ENCODE measurements at regions not wholly inside any gene's neighbourhood (a gene's known extent, or its start where the extent isn't known, plus 50 kb on each side); places are given as distances from the start of the nearest gene placed in this dataset.

DNA sequence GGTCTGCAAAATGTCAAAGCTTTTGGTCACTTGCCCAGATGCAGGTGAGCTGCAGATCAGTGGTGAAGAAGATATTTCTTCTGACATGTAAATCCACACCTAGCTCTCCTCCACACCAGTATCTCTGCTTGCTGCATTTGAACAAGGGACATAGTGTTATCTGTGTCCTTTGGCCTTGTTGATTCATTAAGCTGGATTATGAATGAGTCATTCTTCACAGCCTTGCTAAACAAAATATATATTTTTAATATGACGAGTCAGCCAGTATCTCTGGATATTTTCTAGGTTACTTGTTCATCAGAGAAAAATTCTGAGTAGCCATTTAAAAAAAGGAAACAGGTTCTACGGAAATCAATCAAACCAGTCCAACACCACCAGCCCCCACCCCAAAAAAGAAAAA is 190.6 kb upstream of the ADAMTS9 start:
- Mint-ChIP-seq H3K9me3 (ENCODE audit: unreplicated experiment) (no peaks in the 10 kb centered on the region), H3K4me3 (ENCODE audit: unreplicated experiment) (no peak overlapping the region), H3K36me3 (ENCODE audit: unreplicated experiment) (no peaks in the 10 kb centered on the region), H3K27ac (ENCODE audit: unreplicated experiment) (no peak overlapping the region), H3K27me3 (ENCODE audit: unreplicated experiment) (no peaks in the 10 kb centered on the region), H3K4me1 (ENCODE audit: unreplicated experiment) (no peaks in the 10 kb centered on the region)
- TF ChIP-seq, protein P1, sequence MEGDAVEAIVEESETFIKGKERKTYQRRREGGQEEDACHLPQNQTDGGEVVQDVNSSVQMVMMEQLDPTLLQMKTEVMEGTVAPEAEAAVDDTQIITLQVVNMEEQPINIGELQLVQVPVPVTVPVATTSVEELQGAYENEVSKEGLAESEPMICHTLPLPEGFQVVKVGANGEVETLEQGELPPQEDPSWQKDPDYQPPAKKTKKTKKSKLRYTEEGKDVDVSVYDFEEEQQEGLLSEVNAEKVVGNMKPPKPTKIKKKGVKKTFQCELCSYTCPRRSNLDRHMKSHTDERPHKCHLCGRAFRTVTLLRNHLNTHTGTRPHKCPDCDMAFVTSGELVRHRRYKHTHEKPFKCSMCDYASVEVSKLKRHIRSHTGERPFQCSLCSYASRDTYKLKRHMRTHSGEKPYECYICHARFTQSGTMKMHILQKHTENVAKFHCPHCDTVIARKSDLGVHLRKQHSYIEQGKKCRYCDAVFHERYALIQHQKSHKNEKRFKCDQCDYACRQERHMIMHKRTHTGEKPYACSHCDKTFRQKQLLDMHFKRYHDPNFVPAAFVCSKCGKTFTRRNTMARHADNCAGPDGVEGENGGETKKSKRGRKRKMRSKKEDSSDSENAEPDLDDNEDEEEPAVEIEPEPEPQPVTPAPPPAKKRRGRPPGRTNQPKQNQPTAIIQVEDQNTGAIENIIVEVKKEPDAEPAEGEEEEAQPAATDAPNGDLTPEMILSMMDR (IDR thresholded peaks at IDR 0.05): no peak
- no peak for DNase-seq (ENCODE audit: extremely low spot score, unreplicated experiment)

DNA sequence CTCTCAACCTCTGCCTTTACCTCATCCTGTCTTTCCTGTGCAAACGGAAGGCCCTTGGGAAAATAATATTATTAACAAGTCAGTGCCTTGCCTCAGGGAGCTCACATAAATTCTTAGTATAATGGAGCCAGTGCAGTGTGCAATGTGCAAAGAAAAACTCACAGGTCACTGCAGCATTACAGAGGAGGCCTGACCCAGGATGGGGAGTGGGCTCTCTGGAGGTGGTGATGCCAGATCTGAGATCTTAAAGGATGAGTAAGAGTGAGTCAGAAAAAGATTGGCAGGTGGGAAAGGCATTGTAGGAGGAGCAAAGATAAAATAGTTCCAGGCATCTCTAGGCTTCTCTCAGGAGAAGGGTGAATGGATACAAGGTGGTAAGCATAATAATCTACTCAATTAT is 185.6 kb upstream of the ADAMTS9 start:
- Mint-ChIP-seq H3K9me3 (ENCODE audit: unreplicated experiment) (peaks cover 14% of the 10 kb centered on the region), H3K36me3 (ENCODE audit: unreplicated experiment) (no peaks in the 10 kb centered on the region), H3K27ac (ENCODE audit: unreplicated experiment) (no peak overlapping the region), H3K27me3 (ENCODE audit: unreplicated experiment) (no peaks in the 10 kb centered on the region), H3K4me3 (ENCODE audit: unreplicated experiment) (no peak overlapping the region), H3K4me1 (ENCODE audit: unreplicated experiment) (no peaks in the 10 kb centered on the region)
- TF ChIP-seq, protein P1 (IDR thresholded peaks at IDR 0.05): no peak
- no peak for DNase-seq (ENCODE audit: extremely low spot score, unreplicated experiment)

DNA sequence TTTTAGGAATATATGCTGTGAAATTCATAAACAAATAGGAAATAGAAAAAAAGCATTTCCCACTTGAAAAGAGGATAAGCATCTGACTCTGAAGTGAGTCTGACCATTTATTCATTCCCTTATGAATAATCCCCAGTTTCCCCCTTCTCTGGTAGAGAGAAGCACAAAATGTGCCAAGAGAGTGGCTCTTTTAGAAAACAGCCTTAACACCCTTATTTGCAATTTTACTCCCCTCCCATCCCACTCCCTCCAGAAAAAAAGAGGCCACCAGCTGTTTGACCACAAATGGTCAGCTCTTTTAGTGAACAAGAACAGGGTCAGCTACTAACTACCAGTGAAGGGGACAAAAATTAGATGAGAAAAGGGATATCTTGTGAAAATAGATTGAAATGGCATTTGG is 184.5 kb upstream of the ADAMTS9 start:
- Mint-ChIP-seq H3K9me3 (ENCODE audit: unreplicated experiment) (peaks cover 14% of the 10 kb centered on the region), H3K27ac (ENCODE audit: unreplicated experiment) (no peak overlapping the region), H3K4me3 (ENCODE audit: unreplicated experiment) (no peak overlapping the region), H3K36me3 (ENCODE audit: unreplicated experiment) (no peaks in the 10 kb centered on the region), H3K27me3 (ENCODE audit: unreplicated experiment) (no peaks in the 10 kb centered on the region), H3K4me1 (ENCODE audit: unreplicated experiment) (no peaks in the 10 kb centered on the region)
- no peak for DNase-seq (ENCODE audit: extremely low spot score, unreplicated experiment)
- TF ChIP-seq, protein P1 (IDR thresholded peaks at IDR 0.05): no peak

DNA sequence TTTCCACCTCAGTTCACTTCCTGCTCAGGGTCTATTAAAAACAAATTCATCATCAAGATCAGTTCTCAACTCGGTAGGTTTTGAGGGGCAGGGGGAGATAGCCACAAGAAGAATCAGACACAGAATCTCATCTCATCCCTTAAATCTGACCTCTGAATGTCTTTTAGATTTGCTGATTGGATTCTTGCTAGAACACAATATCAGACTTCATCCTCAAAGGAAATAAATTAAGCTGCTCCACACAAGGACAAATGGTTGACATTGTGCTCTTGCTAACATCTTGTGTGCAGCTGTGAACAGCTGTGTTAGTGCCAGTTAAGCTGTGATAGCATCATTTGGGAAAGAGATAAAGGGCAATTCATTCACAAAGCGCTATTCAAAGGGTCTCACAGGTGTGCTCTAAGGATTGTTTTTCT is 184.0 kb upstream of the ADAMTS9 start:
- TF ChIP-seq, protein P1 (IDR thresholded peaks at IDR 0.05): no peak
- no peaks in the 10 kb centered on the region for H3K36me3 Mint-ChIP-seq (ENCODE audit: unreplicated experiment)
- no peak overlapping the region for H3K27ac Mint-ChIP-seq (ENCODE audit: unreplicated experiment)
- H3K27me3 Mint-ChIP-seq (ENCODE audit: unreplicated experiment): no peaks in the 10 kb centered on the region
- H3K4me1 Mint-ChIP-seq (ENCODE audit: unreplicated experiment): no peaks in the 10 kb centered on the region
- H3K9me3 Mint-ChIP-seq (ENCODE audit: unreplicated experiment): peaks cover 14% of the 10 kb centered on the region
- H3K4me3 Mint-ChIP-seq (ENCODE audit: unreplicated experiment): no peak overlapping the region
- no peak for DNase-seq (ENCODE audit: extremely low spot score, unreplicated experiment)

DNA sequence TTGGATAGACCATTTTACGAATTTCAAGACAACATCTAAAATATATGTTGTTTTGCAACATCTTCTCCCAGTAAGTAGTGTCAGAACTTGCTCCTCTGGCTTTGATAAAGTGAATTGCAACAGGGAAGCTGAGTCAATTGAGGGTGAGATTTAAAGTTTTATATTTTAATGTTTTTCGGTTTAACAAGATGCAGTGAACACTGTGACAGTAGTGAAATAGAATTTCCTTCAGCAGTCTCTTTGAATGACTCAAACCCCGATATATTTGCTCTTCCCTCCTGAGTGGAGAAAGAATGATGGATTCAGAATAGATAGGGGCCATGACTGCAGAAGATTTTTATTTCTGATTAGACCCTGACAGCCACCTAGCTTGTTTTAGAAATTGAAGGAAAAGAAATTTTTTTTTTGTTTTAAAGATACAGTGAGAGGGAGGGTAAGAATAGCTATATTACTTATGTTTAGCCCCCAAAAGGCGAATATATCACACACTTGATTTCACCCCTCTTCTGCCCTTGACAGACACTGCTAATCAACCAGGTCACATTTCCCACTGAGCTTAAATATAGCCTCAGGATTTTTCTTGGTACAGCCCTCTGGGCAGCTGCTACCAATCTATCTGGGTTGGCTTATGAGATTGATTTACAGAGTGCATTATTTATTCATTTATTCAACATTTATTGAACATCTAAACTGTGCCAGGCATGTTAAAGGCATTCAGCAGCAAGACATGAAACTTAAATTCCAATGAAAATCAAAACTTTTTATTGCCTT is 183.3 kb upstream of the ADAMTS9 start:
- H3K4me1 Mint-ChIP-seq (ENCODE audit: unreplicated experiment): no peaks in the 10 kb centered on the region
- no peak for DNase-seq (ENCODE audit: extremely low spot score, unreplicated experiment)
- no peaks in the 10 kb centered on the region for H3K27me3 Mint-ChIP-seq (ENCODE audit: unreplicated experiment)
- peaks cover 14% of the 10 kb centered on the region for H3K9me3 Mint-ChIP-seq (ENCODE audit: unreplicated experiment)
- H3K27ac Mint-ChIP-seq (ENCODE audit: unreplicated experiment): no peak overlapping the region
- H3K36me3 Mint-ChIP-seq (ENCODE audit: unreplicated experiment): no peaks in the 10 kb centered on the region
- no peak overlapping the region for H3K4me3 Mint-ChIP-seq (ENCODE audit: unreplicated experiment)
- TF ChIP-seq, protein P1 (IDR thresholded peaks at IDR 0.05): no peak

Measured in osteocyte (in vitro differentiated cells).